NCI-H524 treated with DMSO at 0.1 percent for 48 hours (cell line): ENCODE measurements at regions not wholly inside any gene's neighbourhood (a gene's known extent, or its start where the extent isn't known, plus 50 kb on each side); places are given as distances from the start of the nearest gene placed in this dataset.

Experiments
- DNase-seq: peaks from one replicate; lab custom pipeline; 2025; lab: John Stamatoyannopoulos, UW

DNA sequence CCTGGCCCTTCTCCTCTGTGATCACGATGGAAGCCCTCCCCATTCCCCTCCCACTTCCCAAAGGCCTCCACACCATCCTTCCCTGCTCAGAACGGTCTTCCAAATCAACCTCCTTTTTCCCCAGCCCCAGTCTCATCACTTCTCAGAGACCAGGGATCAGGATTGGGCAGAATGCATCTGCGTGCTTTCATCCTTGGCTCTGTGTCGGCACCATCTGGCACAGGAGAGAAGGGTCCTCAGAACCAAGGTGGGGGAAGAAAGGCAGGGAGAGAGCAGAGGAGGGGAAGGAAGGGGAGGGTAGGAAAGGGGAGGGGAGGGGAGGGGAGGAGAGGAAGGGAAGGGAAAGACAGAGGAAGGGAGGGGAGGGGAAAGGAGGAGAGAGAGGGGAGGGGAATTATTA, 52.4 kb upstream of the FICD start:
- peak; percentile 75 for DNase-seq

DNA sequence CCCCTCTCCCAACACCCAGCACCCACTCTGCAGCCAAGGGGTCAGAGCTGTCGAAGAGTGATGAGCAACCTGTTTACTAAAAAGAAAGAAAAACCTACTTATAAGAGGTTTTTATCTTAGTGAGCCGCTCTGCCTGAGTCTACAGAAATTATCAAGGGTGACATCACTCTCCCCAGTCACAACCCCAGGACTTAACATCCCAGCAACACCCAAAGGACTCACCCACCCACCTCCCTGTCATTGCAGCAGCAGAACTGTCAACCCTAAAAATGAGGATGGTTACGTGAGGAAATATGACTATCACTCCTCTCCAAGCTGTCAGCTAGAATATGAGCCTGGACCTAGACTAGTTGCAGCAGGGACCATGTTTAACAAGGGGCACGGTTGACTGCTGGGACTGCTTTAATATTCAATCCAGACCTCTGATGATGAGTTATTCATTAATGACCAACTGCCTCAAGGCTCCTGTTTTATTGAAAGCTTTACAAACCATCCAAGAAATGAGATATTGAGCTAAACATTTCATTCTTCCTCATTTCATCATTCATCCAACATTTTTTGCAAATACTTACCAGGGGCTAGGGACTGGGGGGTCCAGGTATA, 53.9 kb upstream of the FICD start:
- no peak for DNase-seq

DNA sequence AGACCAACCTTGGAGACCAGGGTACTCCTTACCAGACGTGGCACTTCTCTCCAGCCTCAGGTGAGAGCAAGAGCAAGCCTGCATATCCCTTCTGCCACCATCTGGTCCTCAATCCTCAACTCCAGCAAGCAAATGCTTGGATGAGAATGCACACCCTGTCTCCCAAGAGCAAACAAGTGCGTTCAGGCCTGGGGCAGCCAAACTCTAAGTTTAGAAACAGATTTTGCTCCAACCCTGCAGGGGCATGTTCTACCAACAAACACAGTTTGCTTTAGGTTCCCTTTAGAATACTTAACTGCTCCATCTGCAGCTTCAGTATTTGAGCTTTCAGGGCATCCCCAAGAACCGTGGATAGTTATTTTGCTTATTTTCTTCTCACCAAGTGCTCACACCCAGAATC, 55.9 kb upstream of the FICD start:
- no peak for DNase-seq

DNA sequence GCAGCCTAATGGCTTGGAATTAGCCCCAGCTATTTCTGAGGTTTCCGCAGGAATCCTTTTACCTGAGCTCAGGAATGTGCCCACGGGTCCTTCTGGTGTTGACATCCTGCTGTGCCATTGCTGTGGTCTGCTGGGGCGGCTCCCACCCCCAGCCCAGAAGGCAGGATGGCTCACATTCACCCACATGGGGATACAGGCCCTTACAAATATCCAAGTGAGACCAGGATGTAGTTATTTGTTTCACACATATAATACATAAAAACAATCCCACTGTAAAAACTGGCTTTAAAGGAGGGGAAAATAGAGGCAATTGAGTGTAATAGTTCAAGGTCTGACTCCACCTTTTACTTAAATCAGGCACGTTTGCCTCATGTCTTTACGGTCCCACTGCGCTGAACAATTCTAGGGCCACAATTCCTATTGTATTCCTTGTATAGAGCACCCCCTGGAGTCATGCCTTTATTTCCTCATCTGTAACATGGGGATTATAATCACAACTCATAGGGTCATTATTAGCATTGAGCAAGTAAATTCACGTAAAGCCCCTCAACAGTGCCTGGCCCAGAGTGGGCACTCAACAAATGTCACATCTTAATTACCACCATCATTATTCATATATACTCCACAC, 57.2 kb upstream of the FICD start:
- no peak for DNase-seq

DNA sequence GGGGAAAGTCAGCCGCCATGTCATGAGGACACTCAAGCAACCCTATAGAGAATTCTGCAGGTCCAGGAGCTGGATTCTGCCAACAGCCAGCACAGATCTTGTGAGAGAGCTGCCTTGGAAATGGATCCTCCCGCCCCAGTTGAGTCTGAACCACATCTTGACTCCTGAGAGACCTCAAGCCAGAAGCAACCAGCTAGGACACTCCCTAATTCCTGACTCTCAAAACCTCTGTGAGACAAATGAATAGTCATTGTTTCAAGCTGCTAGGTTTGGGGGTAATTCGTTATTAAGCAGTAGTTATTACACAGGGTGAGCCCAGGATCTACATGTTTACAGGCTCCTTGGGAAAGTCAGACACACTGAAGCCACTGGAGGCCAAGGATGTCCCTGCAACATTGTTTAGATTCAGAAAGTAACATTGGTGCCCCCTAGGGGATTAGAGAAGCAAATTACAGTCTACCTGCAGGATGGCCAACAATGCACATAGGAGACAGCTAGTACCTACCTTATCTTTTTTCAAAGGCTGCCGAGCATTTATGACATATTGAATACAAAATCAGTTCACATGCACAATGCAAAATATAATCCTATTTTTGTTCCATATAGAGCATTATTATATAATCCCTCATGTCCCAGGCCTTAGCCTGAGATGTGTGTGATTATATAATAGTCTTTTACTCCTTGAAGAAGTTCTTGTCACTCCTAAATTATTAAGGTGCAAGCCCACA, 57.9 kb upstream of the FICD start:
- peak; percentile 53 for DNase-seq

DNA sequence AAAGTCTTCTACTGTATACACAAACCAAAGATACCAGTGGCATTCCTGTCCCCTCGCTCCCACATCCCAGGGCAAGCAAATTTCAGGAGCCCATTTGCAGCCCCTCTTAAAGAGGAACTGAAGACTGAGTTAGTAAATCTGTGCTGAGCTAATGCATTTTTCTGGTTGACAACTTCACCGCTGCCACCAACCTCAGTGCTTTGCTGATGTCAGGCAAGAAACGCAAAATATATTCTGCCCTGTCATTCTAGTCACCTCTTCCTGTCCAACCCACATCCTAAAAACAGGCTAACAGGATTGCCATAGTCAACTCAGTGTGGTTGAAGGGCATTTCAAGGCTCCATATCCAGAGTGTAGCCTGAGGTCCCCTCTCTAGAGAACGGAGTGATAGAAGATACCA, 59.4 kb upstream of the FICD start:
- DNase-seq: no peak

DNA sequence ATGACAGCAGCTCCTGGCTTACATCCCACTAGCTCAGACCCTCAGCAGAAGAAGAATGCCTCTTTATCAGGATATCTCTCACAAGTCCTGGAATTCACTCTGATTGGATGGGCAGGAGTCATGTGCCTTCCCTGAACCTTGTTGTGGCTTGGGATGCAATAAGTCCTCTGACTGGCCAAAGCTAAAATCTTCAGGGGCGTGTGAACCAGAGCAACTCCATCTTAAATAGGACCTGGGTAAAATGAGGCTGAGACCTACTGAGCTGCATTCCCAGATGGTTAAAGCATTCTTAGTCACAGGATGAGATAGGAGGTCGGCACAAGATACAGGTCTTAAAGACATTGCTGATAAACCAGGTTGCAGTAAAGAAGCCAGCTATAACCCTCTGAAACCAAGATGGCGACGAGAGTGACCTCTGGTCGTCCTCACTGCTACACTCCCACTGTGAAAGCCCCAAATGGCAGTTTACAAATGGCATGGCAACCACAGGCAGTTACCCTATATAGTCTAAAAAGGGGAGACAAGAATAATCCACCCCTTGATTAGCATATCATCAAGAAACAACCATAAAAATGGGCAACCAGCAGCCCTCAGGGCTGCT, 60.4 kb upstream of the FICD start:
- DNase-seq: no peak

DNA sequence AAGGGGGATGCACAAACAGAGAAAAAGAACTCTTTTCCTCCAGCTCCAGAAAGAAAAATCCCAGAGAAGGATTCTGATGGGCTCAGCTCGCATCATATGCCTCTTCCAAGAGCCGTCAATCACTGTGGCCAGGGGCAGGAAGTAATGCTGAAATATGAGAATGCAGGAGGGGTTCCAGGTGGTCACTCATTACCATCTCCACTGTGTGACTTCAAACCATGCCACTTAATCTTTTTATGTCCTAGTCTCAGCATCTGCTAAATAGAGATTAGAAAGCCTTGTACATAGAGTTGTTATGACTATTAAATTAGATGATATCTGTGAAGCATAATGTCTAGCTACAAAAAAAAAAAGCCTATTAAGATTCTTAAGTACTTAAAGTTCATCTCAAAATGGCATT, 65.6 kb upstream of the FICD start:
- peak; percentile 98 for DNase-seq

DNA sequence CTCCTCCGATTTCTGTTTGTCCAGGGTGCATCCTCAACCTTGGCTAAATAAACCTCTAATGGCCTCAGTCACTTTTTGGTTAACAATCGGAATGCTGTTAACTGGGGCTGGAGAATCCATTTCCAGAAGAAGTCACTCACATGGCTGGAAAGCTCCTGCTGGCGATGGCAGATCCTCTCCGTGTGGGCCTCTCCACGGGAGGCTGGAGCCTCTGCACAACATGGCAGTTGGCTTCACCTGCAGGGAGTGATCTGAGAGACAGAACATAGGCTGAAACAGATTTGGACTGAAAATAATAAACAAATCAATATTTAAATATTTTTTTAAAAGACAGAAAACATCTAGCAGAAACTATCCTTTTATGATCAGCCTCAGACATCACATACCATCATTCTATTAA, 66.8 kb upstream of the FICD start:
- no peak for DNase-seq

DNA sequence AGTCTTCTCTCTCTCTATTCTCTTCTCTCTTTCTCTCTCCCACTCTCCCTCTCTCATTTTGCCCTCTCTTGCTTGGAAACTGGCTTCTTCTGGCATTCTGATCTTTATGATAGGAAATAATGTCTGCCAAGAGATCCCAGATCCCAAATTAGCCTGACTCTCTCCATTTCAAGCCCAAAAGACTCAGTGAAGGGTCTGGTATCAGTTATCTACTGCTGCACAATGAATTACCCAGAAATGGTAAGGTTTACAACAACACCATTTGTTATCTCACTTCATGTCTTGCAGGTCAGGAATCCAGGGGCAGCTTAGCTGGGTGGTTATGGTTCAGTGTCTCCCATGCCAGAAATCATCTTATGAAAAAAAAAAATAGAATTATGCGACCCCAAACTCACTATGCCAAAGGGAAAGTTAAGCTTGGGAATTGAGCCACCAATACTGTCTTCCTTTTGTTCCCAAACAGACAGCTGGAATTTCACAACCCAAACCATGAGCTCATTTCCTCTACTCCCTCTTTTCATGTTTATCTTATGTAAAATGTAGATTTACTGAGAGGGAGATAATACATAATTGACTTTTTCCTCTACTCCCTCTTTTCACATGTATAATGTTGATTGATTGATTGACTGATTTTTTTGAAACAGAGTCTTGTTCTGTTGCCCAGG, 67.8 kb upstream of the FICD start:
- DNase-seq: no peak

DNA sequence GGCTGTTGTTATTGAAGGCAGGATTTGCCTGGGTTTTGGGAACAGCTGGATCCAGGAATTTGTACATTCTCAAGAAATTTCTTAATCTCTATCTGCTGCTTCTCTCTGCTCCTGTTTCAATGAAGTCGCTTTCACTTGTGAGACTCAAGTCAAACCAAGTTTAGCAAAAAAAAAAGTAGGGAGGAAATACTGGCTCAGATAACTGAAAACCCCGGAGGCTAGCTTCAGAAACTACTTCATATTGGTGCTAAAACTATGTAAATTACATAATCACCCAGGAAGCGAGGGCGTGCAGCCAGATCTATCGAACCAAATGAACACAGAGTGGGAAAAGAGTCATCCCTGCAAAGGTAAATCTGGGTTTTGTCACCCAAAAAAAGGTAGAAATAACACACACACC, 68.3 kb upstream of the FICD start:
- DNase-seq: no peak

DNA sequence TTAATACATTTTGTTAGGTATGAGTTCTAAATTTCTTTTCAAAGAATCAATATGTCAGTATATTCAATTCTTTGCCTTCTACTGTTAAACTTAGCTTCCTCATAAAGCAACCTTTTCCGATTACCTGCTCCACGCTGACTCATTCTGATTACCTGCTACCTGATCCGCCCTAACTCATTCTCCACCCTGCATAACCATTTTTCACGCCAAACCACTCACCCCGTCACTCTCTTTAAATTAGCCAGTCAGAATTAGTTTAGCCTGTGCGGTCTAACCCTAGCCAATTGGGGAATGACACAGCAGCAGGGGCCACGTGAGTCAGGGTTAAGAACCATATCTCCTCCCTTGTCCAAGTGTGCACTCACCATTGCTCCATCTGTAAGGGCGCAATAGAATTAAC, 72.2 kb upstream of the FICD start:
- no peak for DNase-seq

DNA sequence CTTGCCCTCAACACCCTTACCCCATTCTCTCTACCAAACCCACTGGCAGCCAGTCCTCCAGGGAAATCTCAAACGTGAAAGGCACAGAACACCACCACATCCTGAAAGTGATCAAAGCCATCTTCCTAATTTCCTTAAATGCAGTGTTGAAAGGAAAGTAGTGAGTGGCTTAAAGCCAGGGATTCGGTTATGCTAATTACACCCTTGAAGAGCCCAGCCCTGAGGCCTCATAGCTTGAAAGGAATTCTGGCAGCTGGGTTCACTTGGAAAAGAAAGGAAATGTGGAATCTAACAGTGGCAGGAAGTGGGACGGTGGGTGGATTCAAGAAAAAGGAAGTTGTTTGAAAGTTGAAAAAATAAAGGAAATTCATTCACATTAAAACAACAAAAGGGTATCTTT, 73.0 kb upstream of the FICD start:
- no peak for DNase-seq

DNA sequence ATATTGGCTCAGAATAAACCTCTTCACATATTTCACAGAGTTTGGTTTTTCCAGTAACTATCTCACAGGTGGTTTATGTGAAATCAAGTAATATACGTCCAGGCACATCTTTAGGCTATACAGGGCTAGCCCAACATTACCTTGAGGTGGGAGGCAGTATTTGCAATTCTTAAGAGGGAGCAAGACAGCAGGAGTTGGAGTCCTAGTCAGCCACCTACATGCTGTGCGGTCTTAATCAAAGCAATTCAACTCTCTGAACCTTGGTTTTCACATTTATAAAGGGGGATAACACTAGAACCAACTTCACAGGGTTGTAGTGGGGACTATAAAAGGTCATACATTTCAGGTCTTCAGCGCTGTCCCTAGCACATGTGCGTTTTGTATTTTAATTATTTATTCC, 73.5 kb upstream of the FICD start:
- DNase-seq: no peak

DNA sequence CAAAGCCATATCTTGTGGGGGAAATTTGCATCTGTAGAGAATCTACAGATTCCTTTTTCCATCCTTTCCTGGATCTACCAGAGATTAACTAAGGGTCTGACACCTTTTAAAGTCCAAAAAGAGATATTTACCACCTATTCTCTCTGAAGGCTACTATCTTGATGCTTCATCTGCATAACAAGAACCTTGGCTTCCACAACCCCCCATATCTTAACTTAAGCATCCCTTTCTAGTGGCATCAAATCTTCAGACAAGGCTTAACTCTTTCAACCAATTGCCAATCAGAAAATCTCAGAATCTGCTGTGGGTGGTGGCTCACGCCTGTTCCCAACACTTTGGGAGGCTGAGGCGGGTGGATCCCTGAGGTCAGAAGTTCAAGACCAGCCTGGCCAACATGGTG, 74.3 kb upstream of the FICD start:
- DNase-seq: no peak

DNA sequence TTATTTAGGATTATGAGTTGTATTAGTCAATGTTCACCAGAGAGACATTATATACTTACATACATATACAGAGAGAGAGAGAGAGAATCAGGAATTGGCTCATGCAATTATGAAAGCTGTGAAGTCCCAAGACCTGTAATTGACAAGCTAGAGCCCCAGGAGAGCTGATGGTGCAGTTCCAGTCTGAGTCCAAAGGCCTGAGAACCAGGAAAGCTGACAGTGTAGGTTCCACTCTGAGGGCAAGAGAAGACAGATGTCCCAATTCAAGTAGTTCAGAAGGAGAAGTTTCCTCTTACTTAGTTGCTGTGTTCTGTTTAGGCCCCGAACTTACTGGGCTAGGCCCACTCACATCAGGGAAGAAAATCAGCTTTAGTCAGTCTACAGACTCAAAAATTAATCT, 76.4 kb upstream of the FICD start:
- no peak for DNase-seq

DNA sequence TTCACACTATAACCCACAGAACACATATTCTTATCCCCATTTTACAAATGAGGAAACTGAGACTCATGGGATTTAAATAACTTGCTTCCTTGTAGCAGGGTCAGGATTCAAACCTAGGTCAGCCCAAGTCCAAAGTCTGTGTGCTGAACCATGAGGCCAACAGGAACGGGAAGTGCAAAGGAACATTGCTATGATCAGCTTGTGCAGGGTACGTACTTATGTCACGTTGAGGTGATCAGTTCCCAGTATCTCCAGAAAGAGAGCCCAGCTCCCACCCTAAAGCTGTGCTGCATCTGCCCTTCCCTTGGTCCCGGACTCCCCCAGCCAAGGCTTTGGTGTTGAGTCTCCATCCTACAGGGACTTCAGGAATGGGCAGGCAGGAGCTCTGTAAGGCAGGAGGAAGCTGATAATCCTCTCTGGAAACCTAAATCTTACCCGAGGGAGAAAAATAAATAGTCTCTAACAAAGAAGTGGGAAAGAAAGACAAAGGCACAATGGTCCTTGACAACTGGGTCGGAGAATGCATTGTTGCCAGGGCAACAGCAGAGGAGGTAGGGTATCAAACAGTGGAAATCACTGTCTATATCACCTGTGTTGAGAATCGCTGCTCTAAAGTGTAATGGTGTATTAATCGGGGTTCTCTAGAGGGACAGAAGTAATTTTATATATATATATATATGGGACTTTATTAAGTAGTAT, 82.5 kb upstream of the FICD start:
- DNase-seq: no peak

DNA sequence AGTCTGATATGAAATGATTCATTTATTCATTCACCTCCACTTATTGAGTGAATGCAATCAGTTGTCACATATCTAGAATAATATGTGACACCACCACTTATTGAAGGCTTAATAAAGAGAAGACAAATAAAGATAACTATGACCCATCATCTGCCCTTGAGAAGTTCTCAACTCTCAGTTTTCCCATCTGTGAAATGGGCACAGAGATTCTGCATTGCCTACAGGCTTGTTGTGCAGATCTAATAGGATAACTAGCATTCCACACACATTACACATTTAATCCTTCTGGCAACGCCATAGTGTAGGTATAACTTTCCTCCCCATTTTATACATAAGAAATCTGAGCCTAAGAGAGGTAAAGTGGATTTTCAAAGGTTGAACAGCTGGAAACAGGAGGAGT, 84.2 kb upstream of the FICD start:
- DNase-seq: no peak

DNA sequence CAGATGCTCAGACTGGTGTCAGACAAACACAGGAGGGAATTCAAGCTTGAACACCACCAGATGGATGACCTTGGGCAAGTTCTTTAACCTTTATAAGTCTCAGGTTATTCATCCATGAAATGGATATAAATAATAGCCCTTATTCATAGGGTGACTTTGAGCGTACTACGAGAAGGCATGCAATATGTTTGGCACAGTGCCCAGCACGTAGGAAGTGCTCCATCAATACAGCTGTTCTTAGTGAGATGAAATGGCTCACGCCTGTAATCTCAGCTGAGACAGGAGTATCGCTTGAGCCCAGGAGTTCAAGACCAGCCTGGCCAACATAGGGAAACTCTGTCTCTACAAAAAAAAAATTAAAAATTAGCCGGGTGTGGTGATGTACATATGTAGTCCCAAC, 84.8 kb upstream of the FICD start:
- DNase-seq: peak; percentile 43

DNA sequence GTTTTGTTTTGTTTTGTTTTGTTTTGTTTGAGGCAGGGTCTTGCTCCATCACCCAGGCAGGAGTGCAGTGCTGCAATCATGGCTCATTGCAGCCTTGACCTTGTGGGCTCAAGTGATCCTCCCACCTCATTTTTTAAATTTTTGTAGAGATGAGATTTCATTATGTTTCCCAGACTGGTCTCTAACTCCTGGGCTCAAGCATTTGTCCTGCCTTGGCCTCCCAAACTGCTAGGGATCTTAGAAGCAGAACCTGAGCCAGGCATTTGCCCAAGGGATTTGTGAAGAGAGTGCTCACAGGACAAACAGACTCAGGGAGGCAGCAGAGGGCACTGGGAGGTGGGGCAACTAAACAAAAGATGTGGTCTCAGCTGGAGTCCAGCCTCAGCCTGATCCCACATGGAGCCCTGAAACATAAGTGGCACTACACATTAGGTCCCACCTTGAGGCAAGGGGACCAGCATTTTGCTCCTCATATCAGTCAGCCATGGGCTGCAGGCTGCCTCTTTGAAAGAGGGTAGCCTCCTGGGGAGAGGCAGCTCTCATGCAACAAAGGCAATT, 86.2 kb upstream of the CMKLR1 start:
- DNase-seq: peak; percentile 47

DNA sequence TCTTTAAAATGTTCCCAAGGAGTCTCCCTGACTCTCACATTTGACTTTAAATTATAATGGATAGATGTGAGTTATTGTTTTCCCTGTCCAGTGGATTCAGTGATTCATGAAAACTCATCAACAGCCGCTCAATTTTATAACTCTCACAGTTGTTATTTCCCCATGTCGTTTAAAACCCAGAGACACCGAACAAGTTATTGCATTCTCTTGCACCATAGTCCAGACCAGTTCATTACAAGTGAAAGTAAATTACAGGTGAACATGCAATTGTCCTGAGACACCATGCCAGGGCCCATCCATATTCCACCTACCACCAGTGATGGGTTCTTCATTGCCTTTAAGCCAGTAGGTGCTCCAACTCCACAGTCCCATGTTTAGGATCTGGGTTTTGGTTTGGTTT, 85.7 kb upstream of the CMKLR1 start:
- DNase-seq: no peak

DNA sequence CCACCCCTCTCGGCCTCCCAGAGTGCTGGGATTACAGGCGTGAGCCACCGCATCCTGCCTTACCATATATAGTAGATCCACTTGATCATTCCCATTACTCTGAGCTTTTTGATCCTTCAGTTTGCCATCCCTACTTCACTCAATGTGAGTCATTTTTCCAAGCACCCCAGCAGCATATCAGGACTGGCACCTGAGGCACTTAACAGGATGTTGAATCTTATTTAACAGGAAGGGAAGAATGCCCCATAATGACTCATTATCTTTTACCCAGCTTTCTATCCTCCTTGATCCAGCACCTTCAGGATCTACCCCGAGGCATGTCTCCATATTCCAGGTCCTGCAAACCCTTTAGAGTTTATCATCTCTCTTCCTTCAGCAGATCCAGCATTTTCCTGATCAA, 84.9 kb upstream of the CMKLR1 start:
- DNase-seq: no peak
